GM12874 (cell line): ENCODE measurements at regions not wholly inside any gene's neighbourhood (a gene's known extent, or its start where the extent isn't known, plus 50 kb on each side); places are given as distances from the start of the nearest gene placed in this dataset.

Experiments
- TF ChIP-seq, protein P1 (sequence below): IDR thresholded peaks from 2 replicates; pipeline ENCODE4 v1.5.1; 2011; ENCODE audit warnings: low read depth, mild to moderate bottlenecking, control low read depth, low read length, moderate library complexity; ENCODE audit not compliant: insufficient read depth

DNA sequence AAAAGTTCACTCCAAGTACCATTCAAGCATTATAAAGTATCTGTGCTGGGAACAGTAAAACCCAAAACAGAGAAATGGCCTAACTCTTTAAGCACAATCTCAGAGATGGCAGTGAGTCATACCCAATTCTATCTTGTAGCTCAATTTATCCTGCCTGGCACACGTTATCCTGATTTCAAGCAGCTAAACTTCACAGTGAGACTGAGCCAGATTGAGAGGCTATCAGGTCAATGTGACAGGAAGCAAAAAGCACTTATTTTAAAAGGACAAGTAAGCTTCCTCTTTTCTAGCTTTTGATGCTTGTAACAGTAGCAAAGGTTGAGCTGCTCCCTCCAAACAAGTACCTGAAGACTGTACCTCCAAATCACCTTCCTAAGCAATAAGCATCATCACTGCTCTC is 324.9 kb downstream of the NAF1 start:
- TF ChIP-seq, protein P1, sequence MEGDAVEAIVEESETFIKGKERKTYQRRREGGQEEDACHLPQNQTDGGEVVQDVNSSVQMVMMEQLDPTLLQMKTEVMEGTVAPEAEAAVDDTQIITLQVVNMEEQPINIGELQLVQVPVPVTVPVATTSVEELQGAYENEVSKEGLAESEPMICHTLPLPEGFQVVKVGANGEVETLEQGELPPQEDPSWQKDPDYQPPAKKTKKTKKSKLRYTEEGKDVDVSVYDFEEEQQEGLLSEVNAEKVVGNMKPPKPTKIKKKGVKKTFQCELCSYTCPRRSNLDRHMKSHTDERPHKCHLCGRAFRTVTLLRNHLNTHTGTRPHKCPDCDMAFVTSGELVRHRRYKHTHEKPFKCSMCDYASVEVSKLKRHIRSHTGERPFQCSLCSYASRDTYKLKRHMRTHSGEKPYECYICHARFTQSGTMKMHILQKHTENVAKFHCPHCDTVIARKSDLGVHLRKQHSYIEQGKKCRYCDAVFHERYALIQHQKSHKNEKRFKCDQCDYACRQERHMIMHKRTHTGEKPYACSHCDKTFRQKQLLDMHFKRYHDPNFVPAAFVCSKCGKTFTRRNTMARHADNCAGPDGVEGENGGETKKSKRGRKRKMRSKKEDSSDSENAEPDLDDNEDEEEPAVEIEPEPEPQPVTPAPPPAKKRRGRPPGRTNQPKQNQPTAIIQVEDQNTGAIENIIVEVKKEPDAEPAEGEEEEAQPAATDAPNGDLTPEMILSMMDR, result no peak

DNA sequence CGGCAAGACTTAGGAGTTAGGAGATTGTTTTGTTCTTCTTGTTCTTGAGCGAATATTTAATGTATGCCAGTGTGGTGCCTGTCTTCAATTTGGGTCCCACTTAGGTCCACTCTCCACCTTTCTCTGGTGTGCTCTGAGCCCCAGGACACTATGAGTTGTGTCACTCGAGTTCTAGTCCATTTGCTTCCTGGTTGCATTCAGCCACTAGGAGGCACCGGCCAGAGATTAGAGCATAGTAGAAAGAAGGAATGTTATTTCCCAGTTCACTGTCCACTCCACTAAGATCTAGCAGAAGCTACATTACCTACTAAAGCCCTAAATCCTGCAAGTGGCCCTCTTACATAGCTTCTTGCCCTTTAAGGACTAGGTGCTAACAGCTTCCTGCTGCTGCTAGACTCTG is 326.9 kb downstream of the NAF1 start:
- TF ChIP-seq, protein P1, result peak; percentile 32; the same call in 1 of the 2 replicates

DNA sequence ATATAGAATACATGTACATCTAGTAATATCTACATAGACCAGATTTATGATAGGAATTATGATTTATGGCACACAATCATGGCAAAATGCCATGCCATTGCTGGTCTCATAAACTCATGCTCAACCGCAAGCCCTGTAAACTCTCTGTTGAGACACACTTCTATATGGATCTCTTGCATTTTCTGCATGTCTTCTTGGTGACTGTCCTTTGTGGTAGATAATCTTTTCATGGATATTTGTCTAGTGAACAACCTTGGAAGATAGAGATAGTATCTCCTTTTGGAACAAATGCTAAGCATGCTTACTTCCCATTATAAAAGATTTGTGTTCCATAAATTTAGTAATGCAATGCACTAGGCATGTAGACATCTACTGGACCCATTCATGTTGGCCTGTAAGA is 328.0 kb downstream of the NAF1 start:
- TF ChIP-seq, protein P1, result no peak

DNA sequence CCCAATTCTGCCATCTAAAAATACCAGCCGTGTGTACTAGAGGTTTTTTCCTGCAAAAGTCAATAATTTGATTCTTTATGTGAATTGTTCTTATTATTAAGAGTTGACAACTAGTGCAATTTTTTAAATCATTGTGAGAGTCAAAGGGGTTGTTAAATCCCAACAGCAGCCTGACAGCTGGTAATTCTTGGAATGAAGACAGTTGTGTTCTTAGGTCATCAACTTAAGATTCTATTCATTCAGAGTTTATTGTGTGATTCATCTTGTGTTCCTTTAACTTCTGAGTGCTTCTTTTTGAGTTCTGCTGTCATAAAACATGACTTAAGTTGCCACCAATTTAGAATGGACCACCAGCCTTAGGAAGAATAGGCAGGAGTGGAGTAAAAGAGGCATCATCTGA is 329.0 kb downstream of the NAF1 start:
- TF ChIP-seq, protein P1, result no peak

DNA sequence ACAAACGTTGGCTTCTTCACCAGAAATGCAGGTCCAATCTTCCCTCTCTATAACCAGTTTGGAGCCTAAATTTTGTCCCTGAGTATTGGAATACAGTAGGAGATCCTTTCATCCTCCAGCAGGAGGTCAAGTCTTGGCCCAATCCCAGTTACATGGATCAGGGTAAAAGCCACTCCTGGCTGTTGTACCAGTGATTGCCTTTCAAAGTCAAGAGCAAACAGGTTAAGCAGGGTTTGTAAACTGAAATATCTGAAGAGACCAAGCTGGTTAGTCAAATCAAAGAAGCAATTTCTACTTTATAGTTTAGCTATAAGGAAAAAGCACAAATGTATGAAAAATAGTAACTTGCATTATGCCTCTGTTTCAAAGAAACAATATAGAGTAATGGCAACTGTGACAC is 329.4 kb downstream of the NAF1 start:
- TF ChIP-seq, protein P1, result no peak

DNA sequence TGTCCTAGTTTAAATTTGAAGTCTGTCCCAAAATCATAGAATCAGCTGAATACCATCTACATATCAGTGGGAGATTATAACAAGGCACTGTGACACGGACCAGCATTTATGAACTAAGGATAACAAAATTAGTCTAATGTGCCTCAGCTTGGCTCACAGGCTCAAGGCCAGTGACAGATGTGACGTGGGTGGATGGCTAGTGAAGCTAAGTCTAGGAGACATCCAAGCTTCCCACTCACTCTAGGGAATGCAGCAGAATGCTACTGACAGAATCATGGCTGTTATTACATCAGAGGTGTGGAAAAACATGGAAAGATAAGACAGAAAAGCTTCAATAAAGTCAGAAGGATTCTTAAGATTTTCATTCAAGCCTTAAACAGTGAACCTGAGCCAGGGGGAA is 329.9 kb downstream of the NAF1 start:
- TF ChIP-seq, protein P1, result no peak

DNA sequence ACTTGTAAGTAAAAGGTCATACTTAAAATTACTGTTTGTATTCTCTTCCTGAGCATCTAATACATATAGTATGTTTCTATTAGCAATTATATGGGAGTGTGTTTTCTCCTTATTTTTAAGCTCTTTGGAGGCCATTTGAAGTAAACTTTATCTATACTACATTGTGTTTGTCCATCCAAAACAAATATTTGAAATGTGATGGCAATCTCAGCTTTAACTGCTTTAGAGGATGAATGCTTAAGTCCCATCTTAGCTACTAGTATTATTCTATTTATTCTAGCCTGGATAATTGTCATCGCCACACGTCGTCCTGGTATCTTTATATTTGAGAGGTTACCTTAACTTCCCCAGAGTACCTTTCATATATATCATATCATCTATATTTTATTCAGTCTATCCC is 335.8 kb downstream of the NAF1 start:
- TF ChIP-seq, protein P1, result no peak
